ENCODE measurements at regions not wholly inside any gene's neighbourhood (a gene's known extent, or its start where the extent isn't known, plus 50 kb on each side); places are given as distances from the start of the nearest gene placed in this dataset.

DNA sequence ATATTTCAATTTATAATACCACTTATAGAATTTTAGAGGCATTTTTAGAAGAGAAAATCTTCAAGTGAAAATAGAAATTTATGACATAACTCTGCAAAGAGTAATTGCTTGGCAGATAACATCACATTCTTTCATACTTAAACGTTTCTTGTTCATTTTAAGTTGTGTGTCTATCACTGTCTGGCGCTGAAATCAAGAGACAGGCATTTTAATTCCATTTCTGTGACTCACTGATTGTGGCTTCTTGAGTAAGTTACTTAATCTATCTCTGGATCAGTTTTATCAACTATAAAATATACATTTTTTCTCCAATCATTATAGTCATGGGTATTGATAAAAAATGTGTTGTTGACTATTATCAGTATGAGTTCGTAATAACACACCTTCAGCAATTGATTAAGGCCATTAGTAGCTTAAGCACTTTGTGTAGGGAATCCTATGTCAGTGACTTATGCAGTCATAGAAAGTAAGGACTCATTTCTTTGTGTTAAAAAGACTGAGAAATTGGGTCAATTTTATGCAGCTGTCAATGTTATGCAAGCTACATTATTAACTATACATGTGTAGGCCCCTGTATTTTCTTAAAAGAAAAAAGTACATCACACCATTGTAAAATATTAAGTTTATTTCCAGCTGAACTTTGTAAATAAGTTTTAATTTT is 497.3 kb downstream of the CCDC85A start:
- ATAC-seq, result no peak

DNA sequence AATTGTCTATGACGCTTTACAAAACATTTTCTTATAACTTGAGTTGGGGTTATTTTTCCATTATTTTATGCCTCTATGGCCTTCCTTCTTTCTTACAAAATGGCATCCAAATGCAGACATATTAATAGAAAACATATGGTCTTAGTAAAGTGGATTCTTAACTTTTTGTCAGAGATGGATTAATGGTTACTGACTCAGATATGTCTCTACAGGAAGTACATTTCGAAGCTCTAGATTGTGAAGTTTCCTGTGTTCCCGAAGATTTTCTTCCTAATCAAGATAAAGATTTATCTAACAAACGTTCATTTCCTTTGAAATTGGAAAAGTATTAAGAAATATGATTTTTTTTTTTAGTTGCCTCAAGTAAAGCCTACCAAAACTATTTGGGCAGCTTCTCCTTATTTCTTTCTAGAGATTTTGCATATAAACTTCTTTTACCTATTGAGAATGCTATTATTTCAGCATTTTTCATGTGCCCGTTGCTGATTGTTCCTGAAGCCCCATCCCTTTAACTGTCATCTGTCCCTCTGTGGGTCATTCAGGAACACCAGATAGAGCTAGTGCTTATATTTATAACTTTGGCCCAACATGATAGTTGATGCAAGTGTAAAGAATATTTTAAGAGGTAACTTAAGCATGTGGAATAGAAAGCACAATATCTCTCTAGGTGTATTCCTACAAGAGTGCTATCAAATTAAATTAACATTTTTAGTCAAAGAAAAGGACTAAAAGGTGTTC is 498.0 kb downstream of the CCDC85A start:
- DNase-seq, result no peak
- Histone ChIP-seq H3K9me3 (no peaks in the 10 kb centered on the region), H3K4me1 (no peaks in the 10 kb centered on the region), H3K36me3 (replicated peaks in 1 of 2; ENCODE audit: insufficient read depth in 1 of 2, low read depth in 2 of 2) (no peaks in the 10 kb centered on the region), H3K4me3 (no peak overlapping the region), H3K27ac (no peak overlapping the region), H3K27me3 (no peaks in the 10 kb centered on the region)
- no peak for ATAC-seq
- 39 to 48% methylated on average over 5 of the region's 5 CpGs for WGBS, 2 donors
- no peak for TF ChIP-seq POLR2A (IDR thresholded peaks at IDR 0.05)
- TF ChIP-seq, protein P1, sequence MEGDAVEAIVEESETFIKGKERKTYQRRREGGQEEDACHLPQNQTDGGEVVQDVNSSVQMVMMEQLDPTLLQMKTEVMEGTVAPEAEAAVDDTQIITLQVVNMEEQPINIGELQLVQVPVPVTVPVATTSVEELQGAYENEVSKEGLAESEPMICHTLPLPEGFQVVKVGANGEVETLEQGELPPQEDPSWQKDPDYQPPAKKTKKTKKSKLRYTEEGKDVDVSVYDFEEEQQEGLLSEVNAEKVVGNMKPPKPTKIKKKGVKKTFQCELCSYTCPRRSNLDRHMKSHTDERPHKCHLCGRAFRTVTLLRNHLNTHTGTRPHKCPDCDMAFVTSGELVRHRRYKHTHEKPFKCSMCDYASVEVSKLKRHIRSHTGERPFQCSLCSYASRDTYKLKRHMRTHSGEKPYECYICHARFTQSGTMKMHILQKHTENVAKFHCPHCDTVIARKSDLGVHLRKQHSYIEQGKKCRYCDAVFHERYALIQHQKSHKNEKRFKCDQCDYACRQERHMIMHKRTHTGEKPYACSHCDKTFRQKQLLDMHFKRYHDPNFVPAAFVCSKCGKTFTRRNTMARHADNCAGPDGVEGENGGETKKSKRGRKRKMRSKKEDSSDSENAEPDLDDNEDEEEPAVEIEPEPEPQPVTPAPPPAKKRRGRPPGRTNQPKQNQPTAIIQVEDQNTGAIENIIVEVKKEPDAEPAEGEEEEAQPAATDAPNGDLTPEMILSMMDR (IDR thresholded peaks at IDR 0.05), result no peak
- intact Hi-C loops (cut with DNase I), result no loop called here

More for the DNA sequence above, 497.3 kb downstream of the CCDC85A start:
- intact Hi-C loops (cut with DNase I), result no loop called here
- TF ChIP-seq, protein P1 (IDR thresholded peaks at IDR 0.05), result no peak
- no peak for TF ChIP-seq POLR2A (IDR thresholded peaks at IDR 0.05)
- no peak for DNase-seq
- H3K4me3 ChIP-seq, result no peak overlapping the region
- no peaks in the 10 kb centered on the region for H3K4me1 ChIP-seq
- H3K36me3 ChIP-seq (replicated peaks in 1 of 2; ENCODE audit: insufficient read depth in 1 of 2, low read depth in 2 of 2), result no peaks in the 10 kb centered on the region
- no peaks in the 10 kb centered on the region for H3K9me3 ChIP-seq
- no peaks in the 10 kb centered on the region for H3K27me3 ChIP-seq
- 33 to 48% methylated on average over 3 of the region's 3 CpGs for WGBS, 2 donors
- no peak overlapping the region for H3K27ac ChIP-seq

DNA sequence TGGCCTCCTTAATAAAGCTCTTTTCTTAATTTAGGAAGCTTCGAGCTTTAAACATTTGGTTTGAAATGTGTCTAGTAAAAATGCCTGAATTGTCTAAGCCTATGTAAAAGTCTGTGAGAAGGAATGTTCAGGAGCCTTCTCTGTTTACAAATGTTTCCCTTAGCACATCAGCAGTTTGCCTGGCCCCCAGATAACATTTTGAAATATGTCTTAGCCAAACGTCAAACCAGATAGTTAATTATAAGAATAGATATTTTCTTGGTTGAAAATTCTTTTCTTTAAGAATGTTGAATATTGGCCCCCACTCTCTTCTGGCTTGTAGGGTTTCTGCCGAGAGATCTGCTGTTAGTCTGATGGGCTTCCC is 498.6 kb downstream of the CCDC85A start:
- Histone ChIP-seq H3K27me3 (no peaks in the 10 kb centered on the region), H3K4me3 (no peak overlapping the region), H3K36me3 (replicated peaks in 1 of 2; ENCODE audit: insufficient read depth in 1 of 2, low read depth in 2 of 2) (no peaks in the 10 kb centered on the region), H3K27ac (no peak overlapping the region), H3K9me3 (no peaks in the 10 kb centered on the region), H3K4me1 (no peaks in the 10 kb centered on the region)
- intact Hi-C loops (cut with DNase I), result no loop called here
- DNase-seq, result no peak
- 40 to 58% methylated on average over 3 of the region's 3 CpGs for WGBS, 2 donors
- TF ChIP-seq, protein P1 (IDR thresholded peaks at IDR 0.05), result no peak
- TF ChIP-seq POLR2A (IDR thresholded peaks at IDR 0.05), result no peak
- ATAC-seq, result no peak

DNA sequence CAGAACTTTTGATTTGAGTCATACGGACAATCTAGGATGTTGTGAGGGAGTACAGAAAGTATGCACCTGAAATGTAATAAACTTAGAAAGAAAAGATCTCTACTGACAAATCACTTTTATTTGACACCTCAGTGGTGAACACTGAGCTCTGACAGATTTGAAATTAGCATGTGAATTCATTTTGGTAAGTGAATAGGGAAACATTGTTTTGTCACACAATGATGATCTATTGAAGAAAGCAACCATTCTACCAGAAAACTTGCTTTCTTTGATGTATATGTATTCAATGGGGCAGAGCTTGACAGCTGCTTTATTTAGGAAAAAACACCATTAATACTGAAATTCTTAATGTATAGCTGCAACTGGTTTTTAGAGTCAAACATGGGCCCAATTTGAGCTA is 500.5 kb downstream of the CCDC85A start:
- ATAC-seq, result no peak
- TF ChIP-seq, protein P1 (IDR thresholded peaks at IDR 0.05), result no peak
- TF ChIP-seq POLR2A (IDR thresholded peaks at IDR 0.05), result no peak
- WGBS, 2 donors, result 73 to 84% methylated on average over 1 of the region's 1 CpG
- H3K9me3 ChIP-seq, result no peaks in the 10 kb centered on the region
- no peaks in the 10 kb centered on the region for H3K27me3 ChIP-seq
- no peak overlapping the region for H3K4me3 ChIP-seq
- no peaks in the 10 kb centered on the region for H3K4me1 ChIP-seq
- intact Hi-C loops (cut with DNase I), result no loop called here
- no peak for DNase-seq
- H3K36me3 ChIP-seq (replicated peaks in 1 of 2; ENCODE audit: insufficient read depth in 1 of 2, low read depth in 2 of 2), result no peaks in the 10 kb centered on the region
- H3K27ac ChIP-seq, result no peak overlapping the region

DNA sequence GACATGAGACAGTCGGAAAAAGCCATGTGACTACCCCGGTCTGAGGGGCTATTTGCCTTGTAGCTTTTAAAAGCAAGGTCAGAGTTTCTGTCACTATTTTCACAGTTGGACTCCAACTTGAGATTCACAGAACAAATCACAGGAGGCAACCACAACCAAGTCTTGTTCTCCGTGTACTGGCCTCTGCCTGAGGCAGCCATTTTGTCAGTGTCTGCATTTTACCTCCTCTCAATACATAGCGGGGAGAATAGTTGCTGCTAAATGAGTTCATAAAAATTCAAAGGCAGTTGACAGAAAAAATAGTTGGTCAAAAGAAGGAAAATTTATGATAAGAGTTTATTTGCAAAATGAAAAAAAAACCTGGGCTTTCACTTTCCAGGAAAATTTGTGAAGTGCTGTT is 501.4 kb downstream of the CCDC85A start:
- TF ChIP-seq, protein P1 (IDR thresholded peaks at IDR 0.05), result no peak
- TF ChIP-seq POLR2A (IDR thresholded peaks at IDR 0.05), result no peak
- Histone ChIP-seq H3K27me3 (no peaks in the 10 kb centered on the region), H3K27ac (no peak overlapping the region), H3K4me1 (no peaks in the 10 kb centered on the region), H3K36me3 (replicated peaks in 1 of 2; ENCODE audit: insufficient read depth in 1 of 2, low read depth in 2 of 2) (no peaks in the 10 kb centered on the region), H3K4me3 (no peak overlapping the region), H3K9me3 (no peaks in the 10 kb centered on the region)
- intact Hi-C loops (cut with DNase I), result no loop called here
- WGBS, 2 donors, result 81 to 87% methylated on average over 4 of the region's 4 CpGs
- DNase-seq, result no peak
- no peak for ATAC-seq
